Activated T-cell treated with anti-CD3 and anti-CD28 coated beads, Interleukin-2, amount 50 U/mL, for 24 hours (primary cell): ENCODE measurements at regions not wholly inside any gene's neighbourhood (a gene's known extent, or its start where the extent isn't known, plus 50 kb on each side); places are given as distances from the start of the nearest gene placed in this dataset.

Experiments
- DNase-seq: peaks from one replicate; pipeline ENCODE4 v3.0.0-alpha.2; 2020
- H3K27ac Mint-ChIP-seq: 2 replicates; pipeline ENCODE4 v1.8.0; 2020; ENCODE audit warnings: mild to moderate bottlenecking, mixed read lengths
- H3K27me3 Mint-ChIP-seq: 2 replicates; pipeline ENCODE4 v1.8.0; 2020; ENCODE audit warnings: mixed read lengths
- H3K36me3 Mint-ChIP-seq: 2 replicates; pipeline ENCODE4 v1.8.0; 2020; ENCODE audit warnings: low read depth, mixed read lengths
- H3K4me1 Mint-ChIP-seq: 2 replicates; pipeline ENCODE4 v1.8.0; 2020; ENCODE audit warnings: low read depth, mixed read lengths
- H3K4me3 Mint-ChIP-seq: 2 replicates; pipeline ENCODE4 v1.8.0; 2020; ENCODE audit warnings: mild to moderate bottlenecking, moderate library complexity, mixed read lengths
- H3K9me3 Mint-ChIP-seq: 2 replicates; pipeline ENCODE4 v1.8.0; 2020; ENCODE audit warnings: mixed read lengths

- no peaks in the 10 kb centered on the region for H3K9me3 Mint-ChIP-seq
- H3K36me3 Mint-ChIP-seq, result no peaks in the 10 kb centered on the region
- H3K27me3 Mint-ChIP-seq, result no peaks in the 10 kb centered on the region
- no peaks in the 10 kb centered on the region for H3K4me1 Mint-ChIP-seq
- H3K27ac Mint-ChIP-seq, result no peak overlapping the region
- H3K4me3 Mint-ChIP-seq, result no peak overlapping the region
- DNase-seq, result no peak
These were observed 218.2 kb downstream of the JRKL start for GRCh38 chr11:96607864-96608558.

- Mint-ChIP-seq H3K36me3 (no peaks in the 10 kb centered on the region), H3K4me1 (no peaks in the 10 kb centered on the region), H3K9me3 (no peaks in the 10 kb centered on the region), H3K27ac (no peak overlapping the region), H3K4me3 (no peak overlapping the region), H3K27me3 (no peaks in the 10 kb centered on the region)
- DNase-seq, result no peak
These were observed 224.3 kb downstream of the JRKL start for GRCh38 chr11:96614101-96614500.

DNA sequence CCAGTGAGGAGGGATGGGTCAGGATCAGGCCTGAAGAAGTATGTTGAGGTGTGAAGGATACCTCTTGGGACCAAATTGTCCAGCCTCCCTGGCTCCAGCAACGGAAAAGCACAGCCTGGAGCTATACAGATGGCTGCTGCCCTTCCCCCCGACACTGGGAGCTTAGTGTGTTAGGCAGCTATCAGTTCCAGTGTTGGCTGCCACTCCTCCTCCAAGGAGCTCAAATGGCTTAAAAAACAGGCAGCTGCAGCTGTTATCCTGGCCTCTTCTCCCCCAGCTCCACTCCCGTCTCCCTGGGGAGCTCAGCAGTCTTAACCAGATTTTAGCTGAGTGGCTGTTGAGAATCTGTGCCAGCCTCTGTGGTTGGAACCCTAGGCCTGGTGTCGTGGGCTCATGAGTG, 225.0 kb downstream of the JRKL start:
- no peaks in the 10 kb centered on the region for H3K27me3 Mint-ChIP-seq
- DNase-seq, result no peak
- H3K4me1 Mint-ChIP-seq, result no peaks in the 10 kb centered on the region
- no peaks in the 10 kb centered on the region for H3K36me3 Mint-ChIP-seq
- H3K9me3 Mint-ChIP-seq, result no peaks in the 10 kb centered on the region
- no peak overlapping the region for H3K27ac Mint-ChIP-seq
- H3K4me3 Mint-ChIP-seq, result no peak overlapping the region

GRCh38 chr11:96620464-96621044, 230.7 kb downstream of the JRKL start:
- no peaks in the 10 kb centered on the region for H3K27me3 Mint-ChIP-seq
- H3K4me3 Mint-ChIP-seq, result no peak overlapping the region
- no peak overlapping the region for H3K27ac Mint-ChIP-seq
- no peaks in the 10 kb centered on the region for H3K36me3 Mint-ChIP-seq
- DNase-seq, result no peak
- no peaks in the 10 kb centered on the region for H3K9me3 Mint-ChIP-seq
- H3K4me1 Mint-ChIP-seq, result no peaks in the 10 kb centered on the region

DNA sequence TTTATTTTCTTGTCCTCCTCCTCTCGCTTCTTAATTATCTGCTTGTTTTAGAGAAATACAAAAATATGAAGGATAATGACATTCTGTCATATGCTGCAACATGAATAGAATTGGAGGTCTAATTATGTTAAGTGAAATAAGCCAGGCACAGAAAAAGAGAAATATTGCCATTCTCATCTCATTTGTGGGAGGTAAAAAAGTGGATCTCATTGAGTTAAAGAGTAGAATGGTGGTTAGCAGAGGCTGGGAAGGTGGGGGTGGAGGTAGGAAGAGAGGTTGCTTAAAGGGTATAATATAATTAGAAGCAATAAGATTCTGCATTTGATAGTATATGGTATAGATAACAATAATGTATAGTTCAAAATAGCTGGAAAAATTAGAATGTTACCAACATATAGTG, 231.3 kb downstream of the JRKL start:
- peaks cover 2% of the 10 kb centered on the region for H3K9me3 Mint-ChIP-seq
- no peaks in the 10 kb centered on the region for H3K4me1 Mint-ChIP-seq
- H3K36me3 Mint-ChIP-seq, result no peaks in the 10 kb centered on the region
- no peak for DNase-seq
- H3K4me3 Mint-ChIP-seq, result no peak overlapping the region
- no peaks in the 10 kb centered on the region for H3K27me3 Mint-ChIP-seq
- H3K27ac Mint-ChIP-seq, result no peak overlapping the region

GRCh38 chr11:96622026-96622634, 232.3 kb downstream of the JRKL start:
- Mint-ChIP-seq H3K36me3 (no peaks in the 10 kb centered on the region), H3K27ac (no peak overlapping the region), H3K9me3 (peaks cover 9% of the 10 kb centered on the region), H3K4me1 (no peaks in the 10 kb centered on the region), H3K4me3 (no peak overlapping the region), H3K27me3 (no peaks in the 10 kb centered on the region)
- DNase-seq, result no peak

DNA sequence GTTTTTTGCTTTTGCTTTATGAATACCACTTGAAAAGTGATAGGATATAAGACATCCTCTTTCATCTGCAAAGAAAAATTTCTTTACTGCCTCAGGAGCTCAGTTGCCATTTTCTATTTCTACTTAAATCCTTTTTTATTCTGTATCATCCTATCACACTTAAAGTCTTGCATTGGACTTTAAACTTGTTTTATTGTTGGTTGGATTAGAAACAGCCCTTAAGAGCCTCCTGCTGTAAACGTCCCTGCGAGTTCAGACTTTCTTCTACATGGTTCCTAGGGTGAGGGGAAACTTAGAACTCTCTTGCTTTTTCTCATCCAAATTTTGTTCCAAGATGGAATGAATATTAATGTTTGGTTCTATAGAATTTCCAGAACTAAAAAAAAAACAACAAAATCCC, 234.3 kb downstream of the JRKL start:
- no peaks in the 10 kb centered on the region for H3K4me1 Mint-ChIP-seq
- H3K9me3 Mint-ChIP-seq, result peaks cover 9% of the 10 kb centered on the region
- no peaks in the 10 kb centered on the region for H3K36me3 Mint-ChIP-seq
- no peak overlapping the region for H3K27ac Mint-ChIP-seq
- H3K4me3 Mint-ChIP-seq, result no peak overlapping the region
- DNase-seq, result no peak
- H3K27me3 Mint-ChIP-seq, result no peaks in the 10 kb centered on the region

DNA sequence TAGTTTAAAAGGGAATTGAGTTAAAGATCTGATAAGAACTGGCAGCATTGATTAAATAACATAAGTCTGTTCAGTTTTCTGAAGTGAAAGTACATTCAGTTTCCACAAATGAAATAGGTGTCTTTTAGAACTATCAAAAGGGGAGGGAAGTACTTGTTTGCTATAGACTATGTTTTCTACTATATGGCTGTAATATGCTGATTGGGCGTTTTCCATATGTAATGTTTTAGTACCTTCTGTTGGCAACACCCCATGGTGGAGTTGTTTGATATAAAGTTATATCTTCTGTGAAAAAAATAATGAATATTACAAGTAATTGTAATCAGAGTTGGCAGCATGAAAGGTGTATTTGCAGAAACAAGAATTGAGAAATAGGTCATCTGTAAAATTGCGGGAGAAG, 237.6 kb downstream of the JRKL start:
- H3K27me3 Mint-ChIP-seq, result no peaks in the 10 kb centered on the region
- no peaks in the 10 kb centered on the region for H3K36me3 Mint-ChIP-seq
- DNase-seq, result no peak
- no peaks in the 10 kb centered on the region for H3K4me1 Mint-ChIP-seq
- peaks cover 9% of the 10 kb centered on the region for H3K9me3 Mint-ChIP-seq
- H3K27ac Mint-ChIP-seq, result no peak overlapping the region
- no peak overlapping the region for H3K4me3 Mint-ChIP-seq

GRCh38 chr11:96635655-96636054, 245.8 kb downstream of the JRKL start:
- DNase-seq, result no peak
- Mint-ChIP-seq H3K4me1 (no peaks in the 10 kb centered on the region), H3K4me3 (no peak overlapping the region), H3K36me3 (no peaks in the 10 kb centered on the region), H3K27me3 (no peaks in the 10 kb centered on the region), H3K27ac (no peak overlapping the region), H3K9me3 (no peaks in the 10 kb centered on the region)

DNA sequence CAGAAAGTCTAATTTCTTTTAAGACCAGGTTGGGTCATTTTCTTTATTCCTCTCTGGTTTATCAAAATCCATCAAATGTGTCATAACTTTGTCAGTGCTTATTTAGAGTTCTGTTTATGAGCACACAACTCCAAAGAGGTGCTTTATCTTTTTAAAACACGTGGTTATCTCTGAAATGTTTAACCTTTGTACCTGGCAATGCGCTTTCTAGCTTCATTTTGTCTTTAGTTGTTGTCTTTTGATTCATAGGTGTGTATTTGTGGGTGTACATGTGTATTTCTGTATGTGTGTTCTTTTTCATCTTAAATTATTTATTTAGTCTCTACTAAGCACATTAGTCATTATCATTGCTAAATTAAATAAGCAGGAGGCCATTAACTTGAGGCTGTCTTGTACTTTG, 251.4 kb downstream of the JRKL start:
- Mint-ChIP-seq H3K27ac (no peak overlapping the region), H3K27me3 (no peaks in the 10 kb centered on the region), H3K36me3 (no peaks in the 10 kb centered on the region), H3K9me3 (peaks cover 7% of the 10 kb centered on the region), H3K4me1 (no peaks in the 10 kb centered on the region), H3K4me3 (no peak overlapping the region)
- no peak for DNase-seq

DNA sequence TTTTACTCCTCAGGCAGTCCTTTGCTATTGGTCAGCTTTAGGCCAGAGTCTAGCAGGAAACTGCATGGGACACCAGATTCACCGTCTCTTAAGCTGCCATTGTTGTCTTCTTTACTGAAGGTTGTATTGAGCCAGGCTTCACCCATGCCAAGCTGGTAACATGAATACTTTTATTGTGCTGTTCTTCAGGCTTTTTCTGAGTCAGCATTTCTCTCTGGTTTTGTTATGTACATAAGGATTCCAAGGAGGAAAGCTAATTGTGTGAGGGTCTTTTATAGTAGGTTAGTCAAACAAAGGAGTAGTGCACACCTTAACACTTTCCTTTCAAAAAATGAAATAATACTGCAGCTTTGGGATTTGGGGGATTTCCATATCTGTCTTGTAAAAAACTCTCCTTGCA, 252.8 kb downstream of the JRKL start:
- no peaks in the 10 kb centered on the region for H3K36me3 Mint-ChIP-seq
- no peak overlapping the region for H3K4me3 Mint-ChIP-seq
- H3K27me3 Mint-ChIP-seq, result no peaks in the 10 kb centered on the region
- H3K4me1 Mint-ChIP-seq, result no peaks in the 10 kb centered on the region
- no peak overlapping the region for H3K27ac Mint-ChIP-seq
- no peak for DNase-seq
- peaks cover 7% of the 10 kb centered on the region for H3K9me3 Mint-ChIP-seq

- peaks cover 7% of the 10 kb centered on the region for H3K9me3 Mint-ChIP-seq
- H3K27me3 Mint-ChIP-seq, result no peaks in the 10 kb centered on the region
- H3K27ac Mint-ChIP-seq, result no peak overlapping the region
- no peaks in the 10 kb centered on the region for H3K4me1 Mint-ChIP-seq
- no peak for DNase-seq
- no peak overlapping the region for H3K4me3 Mint-ChIP-seq
- H3K36me3 Mint-ChIP-seq, result no peaks in the 10 kb centered on the region
These were observed 253.4 kb downstream of the JRKL start for GRCh38 chr11:96643173-96643572.

- no peak overlapping the region for H3K27ac Mint-ChIP-seq
- H3K4me3 Mint-ChIP-seq, result no peak overlapping the region
- H3K4me1 Mint-ChIP-seq, result no peaks in the 10 kb centered on the region
- peaks cover 7% of the 10 kb centered on the region for H3K9me3 Mint-ChIP-seq
- H3K36me3 Mint-ChIP-seq, result no peaks in the 10 kb centered on the region
- no peak for DNase-seq
- H3K27me3 Mint-ChIP-seq, result no peaks in the 10 kb centered on the region
These were observed 257.8 kb downstream of the JRKL start for GRCh38 chr11:96647621-96648020.

GRCh38 chr11:96648991-96649390, 259.2 kb downstream of the JRKL start:
- no peak overlapping the region for H3K4me3 Mint-ChIP-seq
- no peaks in the 10 kb centered on the region for H3K4me1 Mint-ChIP-seq
- DNase-seq, result no peak
- H3K9me3 Mint-ChIP-seq, result no peaks in the 10 kb centered on the region
- no peaks in the 10 kb centered on the region for H3K27me3 Mint-ChIP-seq
- no peak overlapping the region for H3K27ac Mint-ChIP-seq
- H3K36me3 Mint-ChIP-seq, result no peaks in the 10 kb centered on the region

DNA sequence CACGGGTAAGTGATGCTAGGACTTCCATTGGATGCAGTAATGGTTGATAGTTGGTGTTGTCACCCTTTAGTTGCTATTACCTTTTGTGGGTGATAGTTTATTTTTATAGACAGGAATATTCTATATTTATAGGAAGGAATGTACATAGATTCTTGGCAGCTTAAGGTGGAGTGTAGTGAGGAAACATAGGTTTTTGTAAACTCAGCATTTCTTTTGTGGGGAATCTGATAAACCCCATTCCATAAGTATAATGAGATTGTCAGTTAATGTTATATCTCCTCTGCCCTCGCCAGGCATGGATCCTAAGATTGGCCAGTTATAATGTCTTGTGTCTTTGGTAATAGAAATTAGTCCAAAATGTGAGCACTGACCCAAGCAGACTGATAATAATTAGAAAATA, 262.7 kb downstream of the JRKL start:
- no peak for DNase-seq
- Mint-ChIP-seq H3K36me3 (no peaks in the 10 kb centered on the region), H3K9me3 (no peaks in the 10 kb centered on the region), H3K4me1 (no peaks in the 10 kb centered on the region), H3K27ac (no peak overlapping the region), H3K27me3 (no peaks in the 10 kb centered on the region), H3K4me3 (no peak overlapping the region)
